Testis (tissue), 2 donors: ENCODE measurements at regions not wholly inside any gene's neighbourhood (a gene's known extent, or its start where the extent isn't known, plus 50 kb on each side); places are given as distances from the start of the nearest gene placed in this dataset.
"Not testable (repeated sequence)": the region's sequence is repeated elsewhere in the genome, so short reads cannot be mapped to it uniquely, and the experiment has no call there.

ENCODE experiments used
- CTCF ChIP-seq, 3 experiments: fragments of 450-650 bp in 2 of 3; fragments of 200-600 bp in 1 of 3; sonication (generic) in 1 of 3; IDR thresholded peaks; one replicate each; pipeline ENCODE4 v1.5.1; 2016 to 2019; ENCODE audit warnings: antibody characterized with exemption in 3 of 3, mild to moderate bottlenecking in 2 of 3, moderate library complexity in 1 of 3
- POLR2A ChIP-seq: fragments of 450-650 bp; IDR thresholded peaks from one replicate; pipeline ENCODE4 v1.6.1; 2017; ENCODE audit warnings: antibody characterized with exemption, mild to moderate bottlenecking, moderate library complexity

GRCh38 chr1:234794452-234794851 is 184.5 kb upstream of the IRF2BP2 start:
- TF ChIP-seq POLR2A; CTCF (IDR thresholded peaks at IDR 0.05): not testable (repeated sequence)
